Liver (tissue), 8 donors: ENCODE measurements at regions not wholly inside any gene's neighbourhood (a gene's known extent, or its start where the extent isn't known, plus 50 kb on each side); places are given as distances from the start of the nearest gene placed in this dataset.

ENCODE experiments used
- DNase-seq: peaks from one replicate; pipeline ENCODE4 v3.0.0-alpha.2; 2017; ENCODE audit warnings: low spot score
- H3K27ac ChIP-seq, 2 donors: one replicate each; pipeline ENCODE4 v1.7.0; 2013; ENCODE audit warnings: inconsistent platforms in 2 of 2, low read length in 2 of 2, control low read depth in 1 of 2, low read depth in 1 of 2, mild to moderate bottlenecking in 1 of 2
- H3K27me3 ChIP-seq, 4 donors: one replicate each; pipeline versions ENCODE4 v1.6.1 to v1.7.0; 2013; ENCODE audit warnings: low read length in 3 of 4, inconsistent platforms in 1 of 4, mild to moderate bottlenecking in 1 of 4, moderate library complexity in 1 of 4; ENCODE audit not compliant: control insufficient read depth in 4 of 4, insufficient read depth in 4 of 4
- H3K36me3 ChIP-seq, 4 donors: one replicate each; pipeline versions ENCODE4 v1.6.1 to v1.7.0; 2013; ENCODE audit warnings: low read length in 3 of 4, mild to moderate bottlenecking in 3 of 4, low read depth in 1 of 4, moderate library complexity in 1 of 4; ENCODE audit not compliant: control insufficient read depth in 4 of 4, insufficient read depth in 3 of 4
- H3K4me1 ChIP-seq, 4 donors: one replicate each; pipeline versions ENCODE4 v1.6.1 to v1.7.0; 2013; ENCODE audit warnings: low read length in 3 of 4, mild to moderate bottlenecking in 3 of 4, moderate library complexity in 1 of 4; ENCODE audit not compliant: control insufficient read depth in 4 of 4, insufficient read depth in 4 of 4
- H3K4me3 ChIP-seq, 3 donors: one replicate each; pipeline versions ENCODE4 v1.6.1 to v1.7.0; 2013; ENCODE audit warnings: low read length in 3 of 3, control low read depth in 1 of 3, low read depth in 1 of 3, mild to moderate bottlenecking in 1 of 3
- H3K9ac ChIP-seq, 2 donors: one replicate each; pipeline ENCODE4 v1.7.0; 2013; ENCODE audit warnings: low read length in 2 of 2, mild to moderate bottlenecking in 2 of 2, moderate library complexity in 2 of 2, control low read depth in 1 of 2, low read depth in 1 of 2
- H3K9me3 ChIP-seq, 4 donors: one replicate each; pipeline versions ENCODE4 v1.6.1 to v1.7.0; 2013; ENCODE audit warnings: low read length in 3 of 4; ENCODE audit not compliant: control insufficient read depth in 4 of 4
- EGR1 ChIP-seq, 2 donors: IDR thresholded peaks; 2 replicates each; pipeline ENCODE4 v1.6.1; 2016 to 2018; ENCODE audit warnings: antibody characterized with exemption in 2 of 2, low read depth in 2 of 2
- FOXA2 ChIP-seq: IDR thresholded peaks from 2 replicates; pipeline ENCODE4 v1.6.1; 2016; ENCODE audit warnings: antibody characterized with exemption
- GABPA ChIP-seq, 2 donors: IDR thresholded peaks in 1 of 2; conservative IDR thresholded peaks in 1 of 2; 2 replicates each; pipeline ENCODE4 v1.6.1; 2016; ENCODE audit warnings: antibody characterized with exemption in 2 of 2, mild to moderate bottlenecking in 1 of 2, moderate library complexity in 1 of 2
- HNF4A ChIP-seq, 2 donors: conservative IDR thresholded peaks; 2 replicates each; pipeline ENCODE4 v1.6.1; 2016; ENCODE audit warnings: antibody characterized with exemption in 2 of 2, mild to moderate bottlenecking in 2 of 2
- HNF4G ChIP-seq: IDR thresholded peaks from 2 replicates; pipeline ENCODE4 v1.6.1; 2016; ENCODE audit warnings: antibody characterized with exemption
- JUND ChIP-seq, 2 donors: IDR thresholded peaks; 2 replicates each; pipeline ENCODE4 v1.6.1; 2016; ENCODE audit warnings: antibody characterized with exemption in 2 of 2
- NR2F2 ChIP-seq: IDR thresholded peaks from 2 replicates; pipeline ENCODE4 v1.6.1; 2016; ENCODE audit warnings: antibody characterized with exemption
- RAD21 ChIP-seq, 2 donors: IDR thresholded peaks; 2 replicates each; pipeline ENCODE4 v1.6.1; 2016; ENCODE audit warnings: antibody characterized with exemption in 2 of 2, mild to moderate bottlenecking in 2 of 2
- REST ChIP-seq: IDR thresholded peaks from 2 replicates; pipeline ENCODE4 v1.6.1; 2016; ENCODE audit warnings: antibody characterized with exemption, mild to moderate bottlenecking
- RXRA ChIP-seq, 2 donors: IDR thresholded peaks; 2 replicates each; pipeline ENCODE4 v1.6.1; 2017 to 2018; ENCODE audit warnings: antibody characterized with exemption in 2 of 2, mild to moderate bottlenecking in 1 of 2
- SP1 ChIP-seq: IDR thresholded peaks from 2 replicates; pipeline ENCODE4 v1.6.1; 2018; ENCODE audit warnings: antibody characterized with exemption, mild to moderate bottlenecking
- TAF1 ChIP-seq: conservative IDR thresholded peaks from 2 replicates; pipeline ENCODE4 v1.6.1; 2016; ENCODE audit warnings: antibody characterized with exemption, mild to moderate bottlenecking
- YY1 ChIP-seq: IDR thresholded peaks from 2 replicates; pipeline ENCODE4 v1.6.1; 2016; ENCODE audit warnings: antibody characterized with exemption, mild to moderate bottlenecking
- WGBS: extraction: QIAGEN DNeasy Blood & Tissue Kit; methylation state at CpG from one replicate; pipeline ENCODE4 v1.1.7; 2013; 5-methylcytosine and 5-hydroxymethylcytosine counted together
- TF ChIP-seq, protein P1 (sequence below): IDR thresholded peaks from 2 replicates; pipeline ENCODE4 v1.6.1; 2016; ENCODE audit warnings: antibody characterized with exemption
- TF ChIP-seq, protein P2 (sequence below): fragments of 150-350 bp; IDR thresholded peaks from 2 replicates; pipeline ENCODE4 v1.5.1; 2017; ENCODE audit warnings: improper control_type of control experiment, low read depth, low read length; ENCODE audit not compliant: missing input control
- donor health status: healthy.
- donor health status: healthy.
- donor health status: healthy.
- donor health status: healthy.
- donor health status: healthy.

DNA sequence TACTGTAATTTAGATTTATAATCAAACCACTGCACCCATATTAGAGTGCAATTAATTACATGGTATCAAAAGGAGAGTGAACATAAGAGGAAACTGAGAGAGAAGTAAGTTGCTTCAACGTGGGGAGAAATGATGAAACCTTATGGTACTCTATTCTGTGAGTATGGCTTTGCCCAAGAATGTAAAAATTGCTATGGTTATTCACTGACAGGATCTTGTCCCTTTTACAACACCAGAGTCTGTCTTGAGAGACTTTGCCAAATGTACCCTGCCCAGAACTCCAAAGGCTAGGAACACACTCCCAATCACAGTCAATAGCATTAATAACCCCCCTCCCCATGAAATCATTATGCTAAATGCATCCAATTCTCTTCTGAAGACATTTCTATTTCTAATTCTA, 974.8 kb upstream of the POU3F3 start (continued):
- no peak for TF ChIP-seq REST

DNA sequence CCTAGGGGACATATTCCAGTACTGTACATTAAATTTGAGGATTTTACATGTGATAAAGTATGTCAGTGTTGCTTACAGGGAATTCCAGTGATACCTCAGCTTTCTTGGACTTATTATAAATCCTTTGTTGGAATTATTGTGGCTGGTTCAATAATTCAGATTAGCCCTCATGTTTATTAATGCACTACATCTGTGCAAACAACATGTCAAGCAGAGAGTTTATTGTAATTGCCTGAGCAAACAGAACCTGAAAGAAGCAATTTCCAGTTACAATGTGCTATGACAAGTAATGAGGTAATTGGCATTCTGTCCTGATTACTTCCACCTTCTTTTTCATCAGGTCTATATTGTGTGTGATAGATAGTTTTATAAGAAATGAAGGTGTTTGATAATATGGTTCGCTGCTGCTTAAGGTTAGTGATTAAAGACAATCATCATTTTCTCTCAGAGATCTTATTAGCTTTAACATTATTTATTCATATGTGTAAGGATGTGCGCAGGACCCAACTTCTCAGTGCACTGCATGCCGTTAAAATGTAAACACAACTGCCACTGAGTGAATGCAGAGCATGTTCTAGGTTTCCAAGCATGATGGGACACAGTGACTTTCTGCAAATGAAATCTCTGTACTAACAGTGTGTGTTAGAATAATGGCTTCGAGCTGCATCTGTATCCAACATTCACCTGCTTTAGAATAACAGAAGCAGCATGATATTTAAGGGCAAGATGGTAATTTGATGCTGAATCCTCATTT, 973.7 kb upstream of the POU3F3 start:
- Histone ChIP-seq H3K27me3 (no peaks in the 10 kb centered on the region), H3K27ac (no peak overlapping the region), H3K4me3 (no peak overlapping the region), H3K36me3 (no peaks in the 10 kb centered on the region), H3K9ac (no peak overlapping the region), H3K4me1 (no peaks in the 10 kb centered on the region), H3K9me3 (no peaks in the 10 kb centered on the region)
- no peak for TF ChIP-seq YY1
- TF ChIP-seq, protein P1, sequence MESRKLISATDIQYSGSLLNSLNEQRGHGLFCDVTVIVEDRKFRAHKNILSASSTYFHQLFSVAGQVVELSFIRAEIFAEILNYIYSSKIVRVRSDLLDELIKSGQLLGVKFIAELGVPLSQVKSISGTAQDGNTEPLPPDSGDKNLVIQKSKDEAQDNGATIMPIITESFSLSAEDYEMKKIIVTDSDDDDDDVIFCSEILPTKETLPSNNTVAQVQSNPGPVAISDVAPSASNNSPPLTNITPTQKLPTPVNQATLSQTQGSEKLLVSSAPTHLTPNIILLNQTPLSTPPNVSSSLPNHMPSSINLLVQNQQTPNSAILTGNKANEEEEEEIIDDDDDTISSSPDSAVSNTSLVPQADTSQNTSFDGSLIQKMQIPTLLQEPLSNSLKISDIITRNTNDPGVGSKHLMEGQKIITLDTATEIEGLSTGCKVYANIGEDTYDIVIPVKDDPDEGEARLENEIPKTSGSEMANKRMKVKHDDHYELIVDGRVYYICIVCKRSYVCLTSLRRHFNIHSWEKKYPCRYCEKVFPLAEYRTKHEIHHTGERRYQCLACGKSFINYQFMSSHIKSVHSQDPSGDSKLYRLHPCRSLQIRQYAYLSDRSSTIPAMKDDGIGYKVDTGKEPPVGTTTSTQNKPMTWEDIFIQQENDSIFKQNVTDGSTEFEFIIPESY = no peak
- no peak for TF ChIP-seq GABPA (IDR thresholded peaks at IDR 0.05 in 1 of 2, conservative IDR thresholded peaks at IDR 0.05 in 1 of 2)
- no peak for TF ChIP-seq RXRA (IDR thresholded peaks at IDR 0.05)
- TF ChIP-seq HNF4G = no peak
- no peak for TF ChIP-seq RAD21 (IDR thresholded peaks at IDR 0.05)
- TF ChIP-seq JUND (IDR thresholded peaks at IDR 0.05) = no peak
- TF ChIP-seq NR2F2 = no peak
- TF ChIP-seq HNF4A (conservative IDR thresholded peaks at IDR 0.05) = no peak
- TF ChIP-seq REST = no peak
- no peak for TF ChIP-seq TAF1
- TF ChIP-seq, protein P2, sequence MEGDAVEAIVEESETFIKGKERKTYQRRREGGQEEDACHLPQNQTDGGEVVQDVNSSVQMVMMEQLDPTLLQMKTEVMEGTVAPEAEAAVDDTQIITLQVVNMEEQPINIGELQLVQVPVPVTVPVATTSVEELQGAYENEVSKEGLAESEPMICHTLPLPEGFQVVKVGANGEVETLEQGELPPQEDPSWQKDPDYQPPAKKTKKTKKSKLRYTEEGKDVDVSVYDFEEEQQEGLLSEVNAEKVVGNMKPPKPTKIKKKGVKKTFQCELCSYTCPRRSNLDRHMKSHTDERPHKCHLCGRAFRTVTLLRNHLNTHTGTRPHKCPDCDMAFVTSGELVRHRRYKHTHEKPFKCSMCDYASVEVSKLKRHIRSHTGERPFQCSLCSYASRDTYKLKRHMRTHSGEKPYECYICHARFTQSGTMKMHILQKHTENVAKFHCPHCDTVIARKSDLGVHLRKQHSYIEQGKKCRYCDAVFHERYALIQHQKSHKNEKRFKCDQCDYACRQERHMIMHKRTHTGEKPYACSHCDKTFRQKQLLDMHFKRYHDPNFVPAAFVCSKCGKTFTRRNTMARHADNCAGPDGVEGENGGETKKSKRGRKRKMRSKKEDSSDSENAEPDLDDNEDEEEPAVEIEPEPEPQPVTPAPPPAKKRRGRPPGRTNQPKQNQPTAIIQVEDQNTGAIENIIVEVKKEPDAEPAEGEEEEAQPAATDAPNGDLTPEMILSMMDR = no peak
- no peak for TF ChIP-seq SP1
- TF ChIP-seq FOXA2 = no peak
- TF ChIP-seq EGR1 (IDR thresholded peaks at IDR 0.05; ENCODE audit: low read depth in 2 of 2) = no peak
- WGBS = 71% methylated on average over 4 of the region's 4 CpGs
- no peak for DNase-seq
